CD4-positive, alpha-beta T cell treated with Interferon gamma for 1 hour (primary cell): ENCODE measurements at regions not wholly inside any gene's neighbourhood (a gene's known extent, or its start where the extent isn't known, plus 50 kb on each side); places are given as distances from the start of the nearest gene placed in this dataset.

Source experiments
- DNase-seq: peaks from one replicate; pipeline ENCODE4 v3.0.0-alpha.2; 2020

- no peak for DNase-seq
Observed at GRCh38 chr6:14831937-14832336, 413.9 kb upstream of the JARID2 start.

- no peak for DNase-seq
Observed at GRCh38 chr6:14832427-14832826, 413.4 kb upstream of the JARID2 start.

- DNase-seq, result no peak
Observed at GRCh38 chr6:14834851-14835530, 410.9 kb upstream of the JARID2 start.

GRCh38 chr6:14837435-14837834, 408.4 kb upstream of the JARID2 start:
- no peak for DNase-seq

- DNase-seq, result no peak
Observed at GRCh38 chr6:14838133-14838583, 407.7 kb upstream of the JARID2 start.

GRCh38 chr6:14841901-14842421, 403.9 kb upstream of the JARID2 start:
- DNase-seq, result peak; percentile 18

GRCh38 chr6:14844411-14844810, 401.5 kb upstream of the JARID2 start:
- DNase-seq, result no peak

- no peak for DNase-seq
Observed at GRCh38 chr6:14848019-14848418, 397.9 kb upstream of the JARID2 start.

- no peak for DNase-seq
Observed at GRCh38 chr6:14849185-14849584, 396.7 kb upstream of the JARID2 start.

GRCh38 chr6:14851281-14851680, 394.6 kb upstream of the JARID2 start:
- DNase-seq, result no peak

- DNase-seq, result no peak
Observed at GRCh38 chr6:14852375-14852774, 393.5 kb upstream of the JARID2 start.

GRCh38 chr6:14856177-14856576, 389.7 kb upstream of the JARID2 start:
- no peak for DNase-seq

- DNase-seq, result no peak
Observed at GRCh38 chr6:14857001-14857400, 388.9 kb upstream of the JARID2 start.

GRCh38 chr6:14857501-14857900, 388.4 kb upstream of the JARID2 start:
- peak; percentile 90 for DNase-seq

- DNase-seq, result no peak
Observed at GRCh38 chr6:14858808-14859207, 387.1 kb upstream of the JARID2 start.

GRCh38 chr6:14860774-14861173, 385.1 kb upstream of the JARID2 start:
- DNase-seq, result no peak

GRCh38 chr6:14861491-14861943, 384.4 kb upstream of the JARID2 start:
- DNase-seq, result no peak

GRCh38 chr6:14862845-14863244, 383.0 kb upstream of the JARID2 start:
- no peak for DNase-seq

- DNase-seq, result no peak
Observed at GRCh38 chr6:14863902-14864850, 381.7 kb upstream of the JARID2 start.

GRCh38 chr6:14865531-14866100, 380.3 kb upstream of the JARID2 start:
- peak; percentile 35 for DNase-seq

- DNase-seq, result no peak
Observed at GRCh38 chr6:14867802-14868201, 378.1 kb upstream of the JARID2 start.

- no peak for DNase-seq
Observed at GRCh38 chr6:14871221-14871620, 374.6 kb upstream of the JARID2 start.

GRCh38 chr6:14873101-14873500, 372.8 kb upstream of the JARID2 start:
- DNase-seq, result no peak
